EH (cell line): ENCODE measurements at regions not wholly inside any gene's neighbourhood (a gene's known extent, or its start where the extent isn't known, plus 50 kb on each side); places are given as distances from the start of the nearest gene placed in this dataset.
A peak's percentile ranks its signal among the peaks of the same experiment; 100 is the strongest.
"Not testable (repeated sequence)": the region's sequence is repeated elsewhere in the genome, so short reads cannot be mapped to it uniquely, and the experiment has no call there.

Experiments used
- DNase-seq: peaks from one replicate; pipeline ENCODE4 v3.0.0-alpha.2; 2015; ENCODE audit warnings: low read depth

- not testable (repeated sequence) for DNase-seq
These were observed 68.6 kb upstream of the HES1 start for GRCh38 chr3:194067327-194067726.

GRCh38 chr3:194067949-194068362, 68.0 kb upstream of the HES1 start:
- DNase-seq = peak; percentile 57

GRCh38 chr3:194069421-194070219, 66.3 kb upstream of the HES1 start:
- peak; percentile 32 for DNase-seq

- DNase-seq = no peak
These were observed 65.7 kb upstream of the HES1 start for GRCh38 chr3:194070220-194070633.

GRCh38 chr3:194070634-194071409, 65.1 kb upstream of the HES1 start:
- DNase-seq = peak; percentile 94

GRCh38 chr3:194072097-194072428, 63.9 kb upstream of the HES1 start:
- DNase-seq = peak; percentile 11

- DNase-seq = no peak
These were observed 63.2 kb upstream of the HES1 start for GRCh38 chr3:194072691-194073279.

- DNase-seq = no peak
These were observed 62.0 kb upstream of the HES1 start for GRCh38 chr3:194073926-194074325.

GRCh38 chr3:194075088-194075615, 60.8 kb upstream of the HES1 start:
- DNase-seq = no peak

- no peak for DNase-seq
These were observed 60.0 kb upstream of the HES1 start for GRCh38 chr3:194075802-194076460.

- DNase-seq = no peak
These were observed 59.5 kb upstream of the HES1 start for GRCh38 chr3:194076475-194076874.

GRCh38 chr3:194077602-194078001, 58.3 kb upstream of the HES1 start:
- DNase-seq = no peak

GRCh38 chr3:194078045-194078821, 57.7 kb upstream of the HES1 start:
- DNase-seq = no peak

- DNase-seq = no peak
These were observed 56.2 kb upstream of the HES1 start for GRCh38 chr3:194079702-194080172.

- peak; percentile 59 for DNase-seq
These were observed 55.5 kb upstream of the HES1 start for GRCh38 chr3:194080436-194080835.

- DNase-seq = no peak
These were observed 54.8 kb upstream of the HES1 start for GRCh38 chr3:194080913-194081800.

GRCh38 chr3:194081826-194082225, 54.1 kb upstream of the HES1 start:
- DNase-seq = no peak

GRCh38 chr3:194082743-194083636, 53.0 kb upstream of the HES1 start:
- peak; percentile 86 for DNase-seq

- DNase-seq = peak; percentile 33
These were observed 52.2 kb upstream of the HES1 start for GRCh38 chr3:194083637-194084224.
